ENCODE measurements at regions not wholly inside any gene's neighbourhood (a gene's known extent, or its start where the extent isn't known, plus 50 kb on each side); places are given as distances from the start of the nearest gene placed in this dataset.

GRCh38 chr6:87817183-87817582 lies 115.2 kb upstream of the AKIRIN2 start:
- TF ChIP-seq CTCF (optimal IDR thresholded peaks at IDR 0.05 in 1 of 3, IDR thresholded peaks at IDR 0.05 in 1 of 3, conservative IDR thresholded peaks at IDR 0.05 in 1 of 3; ENCODE audit: extremely low read depth in 1 of 3, insufficient read depth in 2 of 3, low read length in 3 of 3) = no peak
- no peak for TF ChIP-seq EZH2 (IDR thresholded peaks at IDR 0.05; ENCODE audit: low read length)
